Femur (tissue), 1 donor: ENCODE measurements at regions not wholly inside any gene's neighbourhood (a gene's known extent, or its start where the extent isn't known, plus 50 kb on each side); places are given as distances from the start of the nearest gene placed in this dataset.

Experiments
- DNase-seq: peaks from one replicate; pipeline ENCODE4 v3.0.0-alpha.2; 2017

DNA sequence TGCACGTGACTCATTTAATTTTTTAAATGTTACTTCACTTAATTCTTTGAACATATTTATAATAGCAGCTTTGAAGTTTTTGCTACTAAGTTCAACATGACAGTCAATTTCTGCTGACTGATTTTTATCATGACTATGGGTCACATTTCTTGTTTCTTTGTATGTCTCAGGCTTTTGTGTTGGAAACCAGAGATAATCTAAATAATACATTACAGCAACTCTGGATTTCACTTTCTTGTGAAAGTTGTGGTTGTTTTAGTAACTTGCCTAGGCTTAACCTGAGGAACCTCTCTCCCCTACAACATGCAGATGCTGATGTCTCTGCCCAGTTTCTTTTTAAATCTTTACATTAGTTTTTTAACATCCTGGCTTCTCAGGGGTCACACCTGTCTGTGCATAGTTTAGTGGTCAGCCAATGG lies 180.8 kb downstream of the CCDC71L start:
- no peak for DNase-seq

DNA sequence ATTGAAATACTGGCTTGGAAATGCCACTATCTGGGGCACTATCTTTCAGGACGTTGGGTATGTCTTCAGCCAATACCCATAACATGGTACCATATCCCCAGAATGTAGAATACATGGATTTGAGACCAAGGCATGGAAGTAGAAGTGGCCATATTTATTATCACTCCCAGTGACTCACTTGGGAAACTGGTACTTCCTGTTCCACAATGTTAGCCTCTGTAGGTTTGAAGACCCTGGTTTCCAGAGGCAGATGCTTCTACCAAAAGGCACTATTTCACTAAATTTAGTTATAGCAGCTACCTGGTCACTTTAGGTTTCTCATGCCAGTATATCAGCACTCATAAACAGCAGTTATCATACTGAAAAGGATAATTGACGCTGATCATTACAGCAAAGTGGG lies 184.2 kb downstream of the CCDC71L start:
- DNase-seq, result no peak

DNA sequence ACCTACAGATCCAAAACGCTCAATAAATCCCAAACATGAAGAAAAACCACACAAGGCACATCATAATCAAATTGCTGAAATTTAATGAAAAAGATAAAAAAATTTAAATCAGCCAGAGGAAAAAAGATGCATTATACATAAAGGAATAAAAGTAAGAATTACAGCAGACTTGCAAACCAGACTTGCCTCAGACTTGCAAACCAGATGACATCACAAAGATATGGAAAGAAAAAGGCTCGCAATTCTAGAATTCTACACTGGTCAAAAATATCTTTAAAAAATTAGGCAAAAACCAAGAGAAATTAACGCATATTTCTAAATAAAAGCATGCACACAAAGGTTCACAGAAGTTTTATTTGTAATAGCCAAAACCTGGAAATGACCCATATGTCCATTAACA lies 188.0 kb upstream of the NAMPT start:
- DNase-seq, result no peak

DNA sequence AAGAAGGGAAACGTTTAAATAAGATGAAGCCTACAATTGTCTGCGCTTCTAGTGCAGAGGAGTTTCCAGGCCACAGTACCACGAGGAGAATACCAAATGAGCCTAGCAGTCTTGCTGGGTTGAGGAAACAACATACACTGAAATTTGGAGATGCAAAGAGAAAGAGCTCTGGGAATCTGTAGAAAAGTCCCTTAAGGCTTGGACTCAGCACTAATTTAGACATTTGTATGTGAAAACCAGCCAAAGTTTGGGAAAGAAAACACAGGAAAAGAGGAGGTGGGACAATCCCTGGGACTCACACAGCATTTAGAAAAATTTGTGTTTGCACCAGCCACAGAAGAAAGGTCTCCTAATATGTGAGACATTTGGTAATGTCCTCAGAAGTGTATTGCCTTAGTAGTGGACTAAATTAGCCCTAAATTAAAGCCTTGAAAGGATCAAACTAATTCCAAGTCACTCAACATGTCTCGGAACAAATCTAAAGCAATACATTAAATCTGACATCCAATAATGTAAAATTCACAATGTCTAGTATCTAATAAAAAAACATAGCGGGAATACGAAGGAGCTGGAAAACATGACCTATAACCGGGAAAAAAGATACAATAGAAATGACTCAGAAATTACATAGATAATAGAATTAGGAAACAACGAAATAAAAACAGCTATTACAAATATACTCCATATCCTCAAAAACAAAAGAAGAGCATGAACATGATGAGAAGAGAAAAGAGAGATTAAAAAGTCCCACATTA lies 187.1 kb upstream of the NAMPT start:
- no peak for DNase-seq

DNA sequence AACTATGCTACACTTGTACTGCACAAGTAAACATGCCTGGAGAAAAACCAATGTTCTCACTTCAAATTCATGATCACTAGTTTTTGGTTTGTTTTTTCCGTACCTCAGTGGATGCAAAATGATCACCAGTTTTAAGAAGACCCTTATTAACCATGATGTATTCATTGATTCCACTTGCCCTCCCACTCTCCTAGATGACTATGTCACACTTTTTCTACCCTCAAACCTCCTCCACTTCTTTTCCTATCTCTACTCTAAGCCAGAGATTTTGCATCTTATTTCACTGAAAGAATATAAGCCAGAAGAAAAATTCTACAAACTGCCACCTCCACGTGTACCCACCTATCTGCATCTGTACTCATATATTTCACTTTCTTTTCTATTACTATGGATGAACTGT lies 186.2 kb upstream of the NAMPT start:
- DNase-seq, result no peak

DNA sequence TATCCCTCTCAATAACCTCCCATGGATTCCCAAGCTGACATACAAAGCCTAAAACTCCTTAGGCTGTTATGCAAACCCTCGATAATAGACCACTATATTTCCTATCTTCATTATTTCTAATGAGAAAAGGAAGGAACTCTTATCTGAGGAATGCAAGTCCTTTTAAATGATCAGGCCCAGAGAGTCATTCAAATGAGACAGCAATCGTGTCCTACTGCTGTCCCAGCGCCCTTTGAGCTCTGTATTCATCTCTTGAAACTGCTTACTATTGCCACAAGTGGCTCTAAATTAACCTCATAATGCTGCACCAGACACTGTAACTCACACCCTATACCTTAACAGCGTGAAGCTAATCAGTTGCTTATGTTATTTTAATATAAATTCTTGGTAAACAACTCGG lies 182.1 kb upstream of the NAMPT start:
- no peak for DNase-seq

DNA sequence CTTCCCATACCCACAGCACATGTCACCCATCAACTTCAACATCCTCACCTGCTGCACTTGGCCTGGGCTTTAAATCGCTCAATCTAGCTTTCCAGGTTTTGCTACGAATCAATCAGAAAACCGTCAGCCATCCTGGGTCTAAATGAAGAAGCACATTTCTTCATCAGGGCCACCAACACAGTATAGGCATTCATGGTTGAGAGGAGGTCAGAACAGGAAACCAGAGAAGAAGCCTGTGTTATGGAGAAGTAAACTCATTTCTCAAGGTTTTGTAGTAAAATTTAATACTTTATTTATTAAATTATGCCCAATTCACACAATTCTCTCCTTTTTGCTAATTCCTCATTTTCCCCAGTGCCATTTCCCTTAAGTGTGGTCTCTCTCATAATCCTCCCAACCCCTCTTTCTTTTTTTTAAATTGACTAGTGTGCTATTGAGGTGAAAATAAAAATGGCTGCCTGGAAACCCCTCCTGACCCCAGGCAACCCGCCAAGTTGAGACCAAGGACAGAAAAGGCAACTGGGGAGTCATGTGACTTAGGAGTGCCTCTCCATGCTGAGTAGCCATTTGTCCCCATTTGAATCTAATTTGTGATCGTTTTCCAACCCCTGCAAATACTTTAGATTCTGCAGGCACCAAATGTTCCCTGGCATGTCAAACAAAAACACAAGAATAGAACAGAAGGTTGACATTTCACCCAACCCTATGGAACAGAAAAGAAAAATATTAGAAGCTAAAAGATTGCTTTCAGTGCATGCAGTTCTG lies 181.1 kb upstream of the NAMPT start:
- DNase-seq, result no peak

DNA sequence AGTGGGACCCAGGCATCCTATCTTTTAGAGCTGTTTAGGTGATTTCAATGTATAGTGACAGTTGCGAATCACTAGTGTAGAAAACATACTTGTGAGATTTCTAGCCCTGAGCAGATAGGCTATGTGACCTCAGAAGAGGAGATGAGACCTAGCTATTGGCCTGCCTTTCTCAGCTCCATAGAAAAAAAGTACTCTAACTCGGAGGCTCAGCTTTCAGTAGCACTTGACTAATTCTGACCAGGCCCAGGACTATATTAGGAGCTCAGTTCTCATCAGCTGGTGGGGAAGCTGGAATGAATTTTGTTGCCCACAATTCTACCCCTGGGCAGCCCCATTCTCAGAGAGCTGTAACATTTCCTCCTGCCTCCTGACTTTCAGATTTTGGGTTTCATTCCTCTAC lies 179.9 kb upstream of the NAMPT start:
- no peak for DNase-seq

DNA sequence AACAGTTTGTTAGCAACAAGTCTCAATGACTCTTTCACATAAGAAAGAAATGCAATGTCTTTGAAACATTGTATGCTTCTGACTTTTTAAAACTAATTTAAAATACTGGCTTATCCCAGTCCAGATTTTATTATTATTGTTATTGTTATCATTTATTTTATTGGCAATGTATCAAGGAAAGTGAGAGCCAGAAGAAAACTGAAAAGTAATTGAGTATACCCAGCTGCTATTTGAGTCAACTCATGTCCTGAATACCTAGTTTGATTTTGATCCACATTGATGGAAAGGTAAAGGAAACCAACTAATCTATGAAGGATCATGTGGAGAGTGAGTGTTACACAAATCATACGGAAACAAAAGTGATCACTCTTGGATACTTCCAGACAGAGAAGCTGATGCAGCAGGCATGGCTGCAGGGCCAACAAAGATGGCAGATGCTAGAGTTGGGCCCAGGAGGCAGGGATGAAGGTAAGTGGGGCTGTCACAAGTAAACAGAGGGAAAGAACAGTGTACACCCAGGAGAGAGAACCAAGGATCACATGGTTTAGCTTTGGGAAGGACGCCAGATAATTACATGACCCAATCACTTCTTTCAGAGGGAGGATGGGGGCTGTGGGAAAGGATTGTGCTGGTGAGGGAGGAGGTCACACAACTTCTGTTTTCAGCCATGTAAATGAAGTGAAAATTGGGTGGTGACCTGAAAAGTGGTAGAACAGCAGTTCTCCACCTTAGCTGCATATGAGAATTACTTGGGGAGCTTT lies 179.2 kb upstream of the NAMPT start:
- no peak for DNase-seq

DNA sequence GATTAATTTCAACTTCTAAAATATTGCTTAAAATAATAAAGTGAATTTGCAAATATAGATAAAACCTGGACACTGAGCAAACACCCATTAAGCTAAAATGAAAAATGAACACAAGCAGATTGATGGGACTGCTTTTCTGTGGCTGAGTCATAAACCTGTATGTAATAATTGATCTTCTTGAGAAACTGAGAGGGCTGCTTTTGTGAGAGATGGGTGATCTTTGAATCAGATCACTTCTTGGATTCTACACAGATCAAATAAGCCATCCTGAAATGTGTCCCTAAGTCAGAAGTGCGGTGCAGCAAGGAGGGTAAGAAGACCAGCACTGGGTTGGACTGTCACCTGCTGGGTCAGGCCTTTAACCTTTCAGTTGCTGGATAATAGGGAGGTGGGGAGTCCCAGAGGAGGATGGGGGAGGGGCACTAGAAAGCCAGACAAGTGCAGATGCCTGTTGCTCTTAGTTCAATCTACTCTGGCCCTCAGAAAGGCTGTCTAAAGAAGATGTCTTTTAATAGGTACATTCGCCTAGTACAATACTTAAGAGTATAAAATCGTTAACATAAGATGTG lies 178.2 kb upstream of the NAMPT start:
- no peak for DNase-seq

DNA sequence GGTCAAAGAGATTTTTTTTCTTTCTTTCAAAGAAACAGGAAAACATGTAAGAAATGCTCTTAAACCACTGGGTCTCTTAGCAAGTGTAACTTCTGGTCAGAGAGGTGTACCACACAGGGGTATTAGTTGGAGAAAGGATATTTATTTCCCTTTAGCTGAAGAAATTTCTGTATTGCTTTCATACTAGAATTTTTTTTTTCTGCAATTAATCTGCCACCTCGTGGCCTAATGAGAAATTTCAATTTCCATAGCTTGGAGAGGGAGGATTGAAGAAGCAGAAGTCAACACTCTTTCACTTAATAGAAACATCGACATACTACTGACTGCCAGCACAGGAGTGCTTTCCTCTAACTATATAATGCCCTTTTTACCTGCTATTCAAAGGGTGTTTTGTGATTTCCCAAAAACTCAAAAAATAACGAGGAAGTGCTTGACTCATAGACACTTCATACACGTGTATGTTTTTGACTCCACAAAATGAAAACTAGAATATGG lies 177.6 kb upstream of the NAMPT start:
- no peak for DNase-seq

DNA sequence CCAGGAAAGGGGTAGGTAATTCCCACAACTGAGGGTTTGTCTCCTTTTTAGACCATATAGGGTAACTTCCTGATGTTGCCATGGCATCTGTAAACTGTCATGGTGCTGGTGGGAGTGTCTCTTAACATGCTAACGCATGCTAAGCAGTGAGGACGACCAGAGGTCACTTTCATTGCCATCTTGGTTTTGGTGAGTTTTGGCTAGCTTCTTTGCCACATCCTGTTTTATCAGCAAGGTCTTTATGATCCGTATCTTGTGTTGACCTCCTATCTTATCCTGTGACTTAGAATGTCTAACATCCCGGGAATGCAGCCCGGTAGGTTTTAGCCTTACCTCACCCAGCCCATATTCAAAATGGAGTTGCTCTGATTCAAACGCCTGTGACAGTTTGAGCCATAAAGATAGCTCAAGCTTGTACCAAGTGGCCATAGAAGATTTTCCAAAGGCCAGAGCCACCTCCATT lies 176.0 kb upstream of the NAMPT start:
- DNase-seq, result no peak

DNA sequence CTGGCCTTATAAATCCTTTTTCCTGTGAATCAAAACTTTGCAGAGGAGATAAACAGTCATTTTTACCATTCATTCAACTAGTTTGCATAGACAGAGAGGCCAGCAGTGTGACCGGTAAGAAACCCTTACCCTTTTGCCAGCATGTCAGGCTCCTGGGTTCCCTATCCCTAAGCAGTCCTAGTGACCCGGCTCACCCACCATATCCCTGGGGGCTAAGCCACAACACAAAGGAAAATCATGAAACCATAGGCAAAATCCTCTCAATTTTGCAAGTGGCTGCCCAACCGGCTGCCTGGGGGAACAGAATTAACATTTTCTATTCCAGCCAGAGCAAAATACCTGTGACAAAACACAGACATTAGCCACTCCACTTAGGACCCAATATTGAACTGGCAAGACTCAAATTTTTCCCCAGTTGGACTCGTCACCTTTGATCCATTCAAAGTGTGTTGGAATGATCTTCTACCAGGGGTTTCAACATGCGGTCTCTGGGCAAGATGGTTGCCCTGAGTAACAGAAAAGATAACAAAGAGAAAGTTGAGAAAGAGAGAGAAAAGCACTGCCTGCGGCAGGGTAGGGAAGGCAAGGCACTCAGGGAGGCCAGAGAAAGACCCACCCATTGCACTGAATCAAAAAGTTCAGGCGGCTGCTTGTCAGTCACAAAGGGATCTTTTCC lies 174.8 kb upstream of the NAMPT start:
- no peak for DNase-seq

DNA sequence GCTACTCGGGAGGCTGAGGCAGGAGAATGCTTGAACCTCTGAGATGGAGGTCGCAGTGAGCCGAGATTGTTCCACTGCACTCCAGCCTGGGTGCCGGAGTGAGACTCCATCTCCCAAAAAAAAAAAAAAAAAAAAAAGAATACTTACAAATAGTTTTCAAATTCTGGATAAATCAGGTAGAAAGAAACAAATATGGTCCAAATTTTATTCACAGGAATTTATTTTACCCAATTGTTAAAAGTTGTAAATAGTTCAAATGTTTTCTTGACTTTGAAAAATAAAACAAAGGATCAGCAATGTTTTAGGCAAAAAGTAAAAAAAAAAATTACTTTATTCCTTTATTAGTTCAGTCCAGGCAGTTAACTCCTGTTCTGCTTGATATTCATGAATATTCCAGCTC lies 172.9 kb upstream of the NAMPT start:
- no peak for DNase-seq

DNA sequence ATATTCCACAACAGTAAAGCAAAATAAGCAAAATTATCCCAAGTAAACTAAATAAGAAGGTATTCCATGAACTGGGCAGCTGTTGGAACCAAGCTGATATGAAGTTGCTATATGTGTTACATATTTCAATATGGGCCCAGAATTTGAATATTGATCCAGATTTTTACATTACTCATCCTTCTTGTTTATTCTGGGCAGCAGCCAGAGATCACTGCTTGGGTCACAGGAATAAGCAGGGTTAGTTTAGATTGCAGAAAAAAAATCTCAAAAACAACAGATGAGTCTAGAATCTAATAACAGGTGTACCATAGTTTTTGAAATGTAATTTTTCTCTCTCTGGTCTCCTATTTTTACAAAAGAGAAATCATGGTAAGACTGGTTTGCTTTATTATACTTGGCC lies 171.5 kb upstream of the NAMPT start:
- DNase-seq, result no peak

DNA sequence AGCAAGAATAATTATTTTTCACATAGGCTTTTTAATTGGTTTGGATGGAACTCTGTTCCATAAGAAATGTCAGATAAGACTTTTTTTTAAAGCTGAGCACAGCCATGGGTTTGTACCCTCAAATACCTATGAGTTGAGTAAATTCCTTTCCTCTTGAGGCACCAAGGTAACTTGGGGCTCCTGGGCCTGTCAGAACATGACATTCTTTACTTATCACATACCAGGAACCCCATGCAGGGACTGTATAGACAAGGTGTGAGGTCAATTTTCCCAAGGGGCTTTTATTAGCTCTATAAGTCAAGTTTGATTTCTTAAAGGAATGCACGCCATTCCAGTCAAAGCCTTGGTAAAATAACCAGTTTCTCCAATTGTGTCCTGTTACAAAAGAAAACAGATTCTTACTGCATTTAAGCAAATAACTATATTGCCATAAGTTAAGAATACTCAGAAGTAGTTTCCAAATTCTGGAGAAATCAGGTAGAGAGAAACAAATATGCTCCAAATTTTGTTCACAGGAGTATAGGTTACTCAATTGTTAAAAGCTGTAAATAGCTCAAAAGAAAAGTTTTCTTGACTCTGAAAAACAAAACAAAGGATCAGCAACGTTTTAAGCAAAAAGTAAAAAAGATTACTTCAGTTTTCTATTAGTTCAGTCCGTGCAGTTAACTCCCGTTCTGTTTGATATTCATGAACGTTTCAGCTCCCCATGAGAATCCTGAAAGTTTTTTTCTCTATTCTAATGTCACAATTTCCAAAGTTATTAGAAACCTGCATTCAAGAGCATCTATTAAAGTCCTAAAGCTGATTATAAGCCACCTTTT lies 167.5 kb upstream of the NAMPT start:
- no peak for DNase-seq

DNA sequence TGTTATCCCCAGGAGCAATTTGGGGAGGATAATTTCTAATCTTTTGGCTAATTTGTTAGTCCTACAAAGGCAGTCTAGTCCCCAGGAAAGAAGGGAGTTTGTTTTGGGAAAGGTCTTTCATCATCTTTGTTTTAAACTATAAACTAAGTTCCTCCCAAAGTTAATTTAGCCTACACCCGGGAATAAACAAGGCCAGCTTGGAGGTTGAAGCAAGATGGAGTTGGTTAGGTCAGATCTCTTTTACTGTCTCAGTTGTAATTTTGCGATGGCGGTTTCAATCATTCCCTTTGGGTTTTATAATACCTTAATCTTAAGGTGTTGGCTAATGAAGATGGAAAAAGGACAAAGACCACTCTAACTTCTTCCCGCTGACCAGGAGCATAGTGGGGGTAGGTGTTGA lies 166.4 kb upstream of the NAMPT start:
- no peak for DNase-seq

DNA sequence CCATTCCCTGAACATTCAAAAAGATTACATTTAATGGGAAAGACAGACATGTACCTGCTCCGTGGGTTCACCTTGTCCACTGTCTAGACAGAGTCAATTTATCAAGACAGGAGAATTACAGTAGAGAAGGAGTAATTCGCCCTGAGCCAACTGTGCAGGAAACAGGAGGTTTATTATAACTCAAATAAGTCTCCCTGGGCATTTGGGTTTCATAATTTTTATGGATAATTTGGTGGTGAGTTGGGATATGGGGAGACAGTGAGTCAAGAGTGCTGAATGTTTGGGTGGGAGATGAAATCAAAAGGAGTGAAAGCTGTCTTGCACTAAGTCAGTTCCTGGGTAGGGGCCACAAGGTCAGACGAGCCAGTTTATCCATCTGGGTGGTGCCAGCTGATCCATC lies 165.9 kb upstream of the NAMPT start:
- no peak for DNase-seq

DNA sequence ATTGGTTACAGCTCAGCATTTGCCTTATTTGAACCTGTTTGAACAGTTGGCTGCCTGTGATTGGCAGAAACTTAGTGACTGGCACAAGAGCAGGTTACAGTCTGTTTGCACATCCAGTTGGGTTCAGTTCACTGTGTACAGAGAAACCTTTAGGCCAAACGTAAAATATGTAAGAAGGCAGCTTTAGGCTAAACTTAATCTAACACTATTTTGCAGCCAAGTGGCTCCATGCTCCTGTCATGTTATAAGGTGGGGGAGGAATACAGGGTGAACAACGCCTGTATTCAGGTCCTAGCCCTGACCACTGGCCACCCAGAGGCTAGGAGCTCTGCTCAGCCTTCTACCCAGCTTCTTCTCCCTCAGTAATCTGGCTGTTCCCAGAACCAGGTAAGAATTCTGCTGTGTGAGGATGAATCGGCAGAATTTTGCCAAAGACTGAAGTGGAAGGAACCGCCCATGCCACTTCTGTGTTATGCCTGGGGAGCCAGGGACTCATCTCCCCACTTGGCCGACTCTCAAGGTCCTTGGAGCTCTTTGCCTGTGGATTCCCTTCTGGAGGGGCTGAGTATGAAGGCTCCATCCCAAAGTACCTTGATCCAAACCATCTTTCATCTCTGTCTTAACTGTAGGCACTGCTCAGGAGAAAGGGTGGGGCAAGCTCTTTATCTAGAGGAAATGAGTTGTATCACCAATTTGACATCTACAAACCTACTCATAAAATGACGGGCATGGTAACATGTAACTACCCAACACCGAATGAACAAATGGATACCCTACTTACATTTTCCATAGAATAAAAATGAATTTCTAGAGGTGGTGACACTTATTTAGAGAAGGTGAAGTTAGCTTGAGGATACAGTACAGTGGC lies 164.4 kb upstream of the NAMPT start:
- DNase-seq, result no peak

DNA sequence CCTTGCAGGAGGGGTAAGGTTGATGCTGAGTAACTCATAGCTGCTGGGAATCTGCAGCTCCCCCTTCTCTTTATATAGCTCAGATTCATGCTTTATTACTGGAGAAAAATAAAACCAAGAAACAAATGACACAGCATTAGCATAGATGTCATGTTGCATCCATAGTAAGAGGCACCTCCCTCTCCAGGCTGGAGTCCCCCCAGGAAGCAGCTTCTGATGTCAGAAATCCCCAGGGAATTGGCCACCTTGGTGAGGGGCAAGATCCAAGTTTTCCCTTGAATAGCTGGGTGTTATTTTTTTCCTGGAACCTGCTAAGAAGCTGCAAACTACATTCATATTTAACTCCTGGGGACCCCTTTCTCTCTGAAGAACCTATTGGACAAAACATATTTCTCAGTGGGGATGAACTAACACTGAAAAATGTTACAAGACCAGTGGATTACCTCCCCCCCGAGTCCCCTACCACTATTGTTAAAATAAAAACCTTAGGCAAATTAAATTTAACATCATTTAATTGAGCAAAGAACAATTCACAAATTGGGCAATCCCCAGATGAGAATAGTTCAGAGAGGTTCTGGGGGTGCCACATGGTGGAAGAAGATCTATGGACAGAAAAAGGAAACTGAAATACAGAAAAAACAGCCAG lies 163.7 kb upstream of the NAMPT start:
- DNase-seq, result no peak
